Panc1 (cell line): ENCODE measurements at regions not wholly inside any gene's neighbourhood (a gene's known extent, or its start where the extent isn't known, plus 50 kb on each side); places are given as distances from the start of the nearest gene placed in this dataset.

Experiments used
- ATAC-seq: fragments of 200-7000 bp; cut with Tn5 transposase; 2 replicates; pipeline ENCODE4 v1.9.1; 2020; ENCODE audit warnings: mild to moderate bottlenecking, moderate library complexity
- BruUV-seq: library from RNA; stranded (reverse); fragments of 400-500 nt; replicated peaks from 2 replicates; lab custom pipeline; 2021; lab: Mats Ljungman, UMichigan
- CTCF ChIA-PET: fragments of 300-600 bp; sonication (Branson Sonifier 250); formaldehyde crosslinking; loops from one replicate; lab custom pipeline; 2022; ENCODE audit warnings: antibody characterized with exemption; lab: Charles Lee
- POLR2A ChIA-PET: fragments of 300-600 bp; sonication (Branson Sonifier 250); formaldehyde crosslinking; loops from one replicate; lab custom pipeline; 2022; ENCODE audit warnings: antibody characterized with exemption; lab: Charles Lee
- DNase-seq: peaks from one replicate; pipeline ENCODE4 v3.0.0-alpha.2; 2010; ENCODE audit warnings: low read depth, low spot score
- H3K27ac ChIP-seq: 2 replicates; pipeline ENCODE4 v1.5.1; 2011; ENCODE audit warnings: mild to moderate bottlenecking, low read length, inconsistent platforms
- H3K27me3 ChIP-seq: fragments of 200-500 bp; sonication (Bioruptor generic); 2 replicates; pipeline ENCODE4 v1.6.0; 2014; ENCODE audit warnings: low read length, inconsistent platforms; ENCODE audit not compliant: control insufficient read depth, insufficient read depth
- H3K36me3 ChIP-seq: fragments of 200-500 bp; sonication (Bioruptor generic); 2 replicates; pipeline ENCODE4 v1.5.1; 2014; ENCODE audit warnings: inconsistent platforms, mild to moderate bottlenecking, low read length, moderate library complexity; ENCODE audit not compliant: control insufficient read depth, insufficient read depth
- H3K4me1 ChIP-seq: 2 replicates; pipeline ENCODE4 v1.5.1; 2011; ENCODE audit warnings: inconsistent platforms, mild to moderate bottlenecking, low read length, moderate library complexity; ENCODE audit not compliant: control insufficient read depth, insufficient read depth
- H3K4me3 ChIP-seq, 2 experiments: 2 replicates each; pipeline ENCODE4 v1.5.1; 2011 to 2012; ENCODE audit warnings: low read depth in 2 of 2, low read length in 2 of 2, mild to moderate bottlenecking in 2 of 2, inconsistent platforms in 1 of 2, moderate library complexity in 1 of 2
- H3K9me3 ChIP-seq: fragments of 200-500 bp; sonication (Bioruptor generic); 2 replicates; pipeline ENCODE4 v1.5.1; 2014; ENCODE audit warnings: low read depth, mild to moderate bottlenecking, inconsistent platforms, low read length, moderate library complexity; ENCODE audit not compliant: control insufficient read depth, insufficient read depth
- POLR2AphosphoS5 ChIP-seq: IDR thresholded peaks from 2 replicates; pipeline ENCODE4 v1.6.1; 2012; ENCODE audit warnings: mild to moderate bottlenecking, low read depth, low read length, moderate library complexity
- REST ChIP-seq, 2 experiments: IDR thresholded peaks; 2 replicates each; pipeline ENCODE4 v1.6.1; 2011 to 2012; ENCODE audit warnings: low read depth in 2 of 2, control low read depth in 1 of 2, low read length in 1 of 2, mild to moderate bottlenecking in 1 of 2, moderate library complexity in 1 of 2; ENCODE audit not compliant: insufficient read depth in 1 of 2
- SIN3A ChIP-seq: IDR thresholded peaks from 2 replicates; pipeline ENCODE4 v1.6.1; 2012; ENCODE audit warnings: low read depth, mild to moderate bottlenecking, low read length, moderate library complexity, borderline replicate concordance; ENCODE audit not compliant: insufficient read depth
- TCF7L2 ChIP-seq: IDR thresholded peaks from 2 replicates; pipeline ENCODE4 v1.6.1; 2011; ENCODE audit warnings: mild to moderate bottlenecking, low read depth, low read length, inconsistent platforms
- in situ Hi-C: cut with HindIII; loops from 2 replicates; pipeline ENCODE4 v1.10.0; 2016; ENCODE audit warnings: low sequenced_read_pairs, low pct_unique_long_range_greater_than_20kb
- intact Hi-C: fragments of 100-400 bp; cut with micrococcal nuclease; formaldehyde crosslinking; loops from one replicate; pipeline ENCODE4 v1.10.0; 2022; ENCODE audit not compliant: unreplicated experiment
- TF ChIP-seq, protein P1 (sequence below): fragments of 450-650 bp; IDR thresholded peaks from 2 replicates; pipeline ENCODE4 v1.5.1; 2017; ENCODE audit warnings: mild to moderate bottlenecking

DNA sequence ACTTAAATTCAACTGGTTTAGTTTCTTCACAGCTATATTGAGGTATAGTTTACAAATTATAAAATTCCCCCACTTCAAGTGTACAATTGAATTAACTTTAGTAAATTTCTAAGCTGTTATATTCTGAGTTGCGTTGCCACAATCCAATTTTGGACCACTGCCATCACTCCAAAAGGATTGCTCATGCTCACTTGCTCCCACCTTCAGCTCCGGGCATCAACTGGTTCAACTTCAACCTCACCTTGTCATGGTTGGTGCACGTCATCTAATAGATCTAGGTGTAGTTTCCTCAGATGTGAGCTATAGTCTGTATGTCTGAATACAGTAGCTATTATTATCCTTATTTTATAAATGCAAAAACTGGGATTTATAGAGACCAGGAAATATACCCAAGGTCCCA is 942.5 kb upstream of the WWC1 start:
- no peaks in the 10 kb centered on the region; the same call in 1 of the 2 replicates for H3K27me3 ChIP-seq
- in situ Hi-C loops (no loop called here), intact Hi-C loops (no loop called here)
- no peaks in the 10 kb centered on the region for H3K4me1 ChIP-seq
- no peaks in the 10 kb centered on the region for H3K36me3 ChIP-seq
- TF ChIP-seq POLR2AphosphoS5: no peak
- CTCF ChIA-PET: no interaction called here
- DNase-seq: no peak
- H3K4me3 ChIP-seq: no peak overlapping the region
- BruUV-seq: no TSS peak
- POLR2A ChIA-PET: no interaction called here
- ATAC-seq: no peak
- no peaks in the 10 kb centered on the region for H3K9me3 ChIP-seq
- no peak overlapping the region for H3K27ac ChIP-seq

GRCh38 chr5:167351316-167351715 is 940.1 kb upstream of the WWC1 start:
- Histone ChIP-seq H3K4me1 (no peaks in the 10 kb centered on the region), H3K4me3 (no peak overlapping the region), H3K27me3 (no peaks in the 10 kb centered on the region), H3K27ac (no peak overlapping the region), H3K9me3 (no peaks in the 10 kb centered on the region), H3K36me3 (no peaks in the 10 kb centered on the region)
- intact Hi-C loops (no loop called here), in situ Hi-C loops (no loop called here)
- DNase-seq: no peak
- ChIA-PET POLR2A (no interaction called here), CTCF (no interaction called here)
- no TSS peak for BruUV-seq
- TF ChIP-seq POLR2AphosphoS5 (no peak), REST (IDR thresholded peaks at IDR 0.05; ENCODE audit: insufficient read depth in 1 of 2, low read depth in 2 of 2, low read length in 1 of 2) (no peak), SIN3A (no peak), TCF7L2 (no peak)
- TF ChIP-seq, protein P1, sequence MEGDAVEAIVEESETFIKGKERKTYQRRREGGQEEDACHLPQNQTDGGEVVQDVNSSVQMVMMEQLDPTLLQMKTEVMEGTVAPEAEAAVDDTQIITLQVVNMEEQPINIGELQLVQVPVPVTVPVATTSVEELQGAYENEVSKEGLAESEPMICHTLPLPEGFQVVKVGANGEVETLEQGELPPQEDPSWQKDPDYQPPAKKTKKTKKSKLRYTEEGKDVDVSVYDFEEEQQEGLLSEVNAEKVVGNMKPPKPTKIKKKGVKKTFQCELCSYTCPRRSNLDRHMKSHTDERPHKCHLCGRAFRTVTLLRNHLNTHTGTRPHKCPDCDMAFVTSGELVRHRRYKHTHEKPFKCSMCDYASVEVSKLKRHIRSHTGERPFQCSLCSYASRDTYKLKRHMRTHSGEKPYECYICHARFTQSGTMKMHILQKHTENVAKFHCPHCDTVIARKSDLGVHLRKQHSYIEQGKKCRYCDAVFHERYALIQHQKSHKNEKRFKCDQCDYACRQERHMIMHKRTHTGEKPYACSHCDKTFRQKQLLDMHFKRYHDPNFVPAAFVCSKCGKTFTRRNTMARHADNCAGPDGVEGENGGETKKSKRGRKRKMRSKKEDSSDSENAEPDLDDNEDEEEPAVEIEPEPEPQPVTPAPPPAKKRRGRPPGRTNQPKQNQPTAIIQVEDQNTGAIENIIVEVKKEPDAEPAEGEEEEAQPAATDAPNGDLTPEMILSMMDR: no peak
- no peak for ATAC-seq

DNA sequence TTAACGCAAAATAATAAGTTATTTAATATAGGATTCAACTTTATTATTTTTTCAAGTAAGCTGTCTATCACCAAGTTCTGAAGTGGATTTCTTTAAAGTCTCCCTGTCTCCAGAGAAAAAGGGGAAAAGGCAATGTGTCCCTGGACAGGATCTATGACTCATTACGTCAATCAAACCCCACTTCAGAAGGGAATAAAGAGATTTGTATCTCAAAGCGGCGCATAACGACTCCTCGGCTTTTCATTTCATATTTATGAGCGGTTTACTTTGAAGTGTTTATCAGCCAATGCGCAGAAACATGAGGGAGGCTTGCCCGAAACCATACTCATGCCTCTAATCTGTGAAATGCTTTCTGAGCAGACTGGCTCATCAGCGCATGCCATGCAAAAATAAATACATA is 938.6 kb upstream of the WWC1 start:
- in situ Hi-C loops: no loop called here
- intact Hi-C loops: no loop called here

More for the DNA sequence above, 938.6 kb upstream of the WWC1 start:
- H3K27me3 ChIP-seq: no peaks in the 10 kb centered on the region
- no peak overlapping the region for H3K4me3 ChIP-seq
- no peaks in the 10 kb centered on the region for H3K36me3 ChIP-seq
- BruUV-seq: no TSS peak
- ChIA-PET POLR2A (no interaction called here), CTCF (no interaction called here)
- ATAC-seq (no peak), DNase-seq (no peak)
- H3K4me1 ChIP-seq: no peaks in the 10 kb centered on the region
- H3K9me3 ChIP-seq: no peaks in the 10 kb centered on the region
- H3K27ac ChIP-seq: no peak overlapping the region
- TF ChIP-seq, protein P1: no peak
- no peak for TF ChIP-seq TCF7L2
- no peak for TF ChIP-seq POLR2AphosphoS5
- no peak for TF ChIP-seq REST (IDR thresholded peaks at IDR 0.05; ENCODE audit: insufficient read depth in 1 of 2, low read depth in 2 of 2, low read length in 1 of 2)
- no peak for TF ChIP-seq SIN3A
